Limb (tissue), 2 donors: ENCODE measurements at regions not wholly inside any gene's neighbourhood (a gene's known extent, or its start where the extent isn't known, plus 50 kb on each side); places are given as distances from the start of the nearest gene placed in this dataset.

Experiments
- DNase-seq, 2 donors: peaks; one replicate each; pipeline ENCODE4 v3.0.0-alpha.2; 2016; ENCODE audit errors: extremely low spot score in 2 of 2

DNA sequence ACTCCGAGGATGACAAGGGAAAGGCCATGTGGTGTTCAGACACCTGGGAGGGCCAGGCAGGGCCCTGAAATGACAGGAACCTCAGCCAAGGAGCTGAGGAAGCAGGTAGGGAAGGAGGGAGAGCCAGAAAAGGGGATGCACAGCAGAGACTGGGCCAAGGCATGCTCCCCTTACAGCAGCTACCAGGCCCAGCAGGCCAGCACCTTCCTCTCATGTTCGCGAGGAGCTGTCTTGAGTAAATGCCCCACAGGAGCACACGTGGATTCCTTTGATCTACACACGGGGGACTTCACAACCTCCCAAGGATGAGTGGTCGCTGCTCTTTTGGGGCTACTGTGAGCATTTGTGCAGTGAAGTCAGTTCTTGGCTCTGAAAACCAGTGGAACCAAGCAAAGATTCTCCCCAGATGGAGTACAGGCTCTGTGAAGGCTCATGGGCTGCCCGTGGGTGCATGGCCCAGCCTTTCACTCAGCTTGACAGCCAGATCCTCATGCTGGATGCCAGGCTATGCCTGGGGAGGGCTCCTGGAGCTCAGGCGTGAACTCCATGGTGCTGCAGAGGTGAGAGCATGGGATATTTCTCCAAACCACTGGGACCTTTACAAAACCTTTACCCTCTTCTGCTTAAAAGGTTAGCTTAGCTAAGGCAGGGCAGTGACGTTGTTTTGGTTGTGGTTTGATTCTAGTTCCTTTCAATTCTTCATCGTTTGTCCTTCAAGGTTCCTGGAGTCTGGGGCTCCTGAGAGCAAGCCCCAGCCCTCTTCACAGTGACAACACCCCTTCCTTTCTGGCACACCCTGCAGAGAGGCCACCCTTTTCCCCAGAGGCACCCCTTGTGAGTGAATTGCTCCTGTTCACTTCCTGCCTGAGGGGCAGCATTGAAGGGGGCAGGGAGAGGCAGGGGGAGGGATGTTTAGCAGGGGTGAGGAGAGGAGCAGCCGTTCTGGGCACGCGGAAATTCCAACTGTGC, 74.2 kb upstream of the ZPBP start:
- no peak for DNase-seq

DNA sequence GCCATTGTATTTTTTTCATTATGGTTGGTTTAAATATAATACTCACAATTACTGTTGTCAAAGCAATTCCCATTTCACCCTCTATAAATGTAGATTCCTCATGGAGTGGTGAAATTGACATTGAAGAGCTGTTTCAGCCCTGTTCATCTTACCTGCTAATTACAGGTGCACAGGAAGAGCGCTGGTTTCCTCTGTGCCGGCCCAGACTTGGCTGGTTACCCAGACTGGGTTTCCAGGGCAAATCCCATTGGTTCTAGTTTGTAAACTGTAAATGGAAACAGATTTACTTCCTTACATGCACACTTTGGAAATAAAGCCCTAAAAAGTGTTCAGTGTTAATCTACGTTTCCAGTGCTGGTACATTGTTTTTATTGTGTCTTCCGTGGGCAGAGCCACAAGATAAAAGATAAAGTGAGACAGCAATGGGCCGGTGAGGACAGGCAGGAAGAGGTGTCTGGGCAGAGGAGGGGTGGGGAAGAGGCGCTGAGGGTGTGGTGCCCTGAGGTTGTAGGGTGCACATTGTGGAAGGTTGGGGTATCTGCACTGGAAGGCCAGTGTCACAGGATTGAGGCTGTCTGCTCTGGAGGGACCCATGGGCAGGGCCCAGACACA, 71.6 kb upstream of the ZPBP start:
- DNase-seq = no peak

DNA sequence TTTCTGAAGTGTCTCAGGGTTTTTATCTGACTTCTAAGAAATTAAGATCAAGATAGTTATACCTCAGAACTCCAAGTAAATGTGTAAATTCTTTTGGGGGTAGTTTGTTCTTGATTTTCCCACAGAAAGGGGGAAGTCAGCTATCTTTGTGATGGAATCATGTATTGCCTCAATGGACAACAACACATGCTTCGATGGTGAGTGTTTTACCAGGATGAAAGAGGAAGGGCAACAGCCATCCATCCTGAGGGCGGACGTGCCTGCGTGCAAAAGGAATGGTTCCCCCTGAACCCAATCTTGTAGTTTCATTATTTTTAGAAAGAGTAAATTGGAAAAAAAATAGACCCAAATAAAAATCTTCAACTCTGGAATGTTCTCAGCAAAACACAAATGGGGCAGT, 67.2 kb upstream of the ZPBP start:
- no peak for DNase-seq

DNA sequence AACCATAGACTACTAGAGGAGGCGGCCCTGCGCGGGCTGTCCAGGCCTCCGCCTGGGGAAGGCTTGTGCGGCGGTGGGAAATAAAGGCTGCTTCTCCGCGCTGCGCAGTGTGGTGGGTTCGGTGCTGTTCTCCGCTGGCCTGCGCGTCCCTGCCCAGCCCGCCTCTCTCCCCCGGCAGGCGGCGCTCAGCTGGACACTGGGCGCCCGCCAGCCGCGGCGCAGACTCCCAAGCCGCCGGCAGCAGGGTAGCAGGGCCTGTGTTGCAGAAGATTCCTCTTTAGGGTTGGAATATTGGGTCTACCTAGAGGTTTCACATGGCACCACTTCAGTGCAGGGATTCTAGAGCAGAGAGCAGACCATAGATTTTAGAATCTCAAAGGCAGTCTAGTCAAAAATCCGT, 66.1 kb upstream of the ZPBP start:
- no peak for DNase-seq

DNA sequence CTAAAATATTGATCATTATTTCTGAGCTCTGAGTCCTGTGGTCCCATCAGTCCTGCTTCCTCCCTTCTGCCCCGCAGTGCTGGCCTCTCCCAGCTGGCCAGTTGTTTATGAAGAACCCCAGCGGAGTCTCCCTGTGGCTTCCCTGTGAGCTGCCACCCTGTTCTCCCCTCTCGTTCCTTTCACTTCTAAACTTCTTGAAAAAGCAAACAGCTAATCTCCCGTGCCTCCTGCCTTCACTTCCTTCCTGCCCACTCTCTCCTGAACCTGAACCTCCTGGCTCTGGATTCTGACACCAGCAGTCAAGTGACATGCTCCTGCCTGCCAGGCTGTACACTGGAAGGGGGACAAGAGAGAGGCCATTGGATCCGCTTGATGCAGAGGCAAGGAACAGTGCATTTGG, 63.7 kb upstream of the ZPBP start:
- no peak for DNase-seq

DNA sequence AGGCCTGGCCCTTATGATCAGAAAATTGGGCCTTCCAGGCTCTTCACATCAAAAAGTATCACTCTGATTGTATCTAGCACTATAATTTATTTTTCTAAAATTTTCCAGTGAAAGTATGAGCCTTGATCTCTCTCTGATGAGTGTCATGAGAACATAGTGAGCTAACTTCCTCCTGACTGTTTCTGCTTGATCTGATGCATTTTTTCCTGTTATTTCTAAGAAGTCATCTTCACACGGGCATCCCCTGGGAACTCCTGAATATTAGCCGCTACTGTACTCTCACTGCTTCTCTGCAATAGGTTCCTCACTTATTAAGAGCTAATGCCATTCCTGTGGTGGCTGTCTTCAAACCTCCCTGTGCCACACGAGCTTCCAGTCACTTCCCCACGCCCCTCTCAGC, 63.1 kb upstream of the ZPBP start:
- no peak for DNase-seq

DNA sequence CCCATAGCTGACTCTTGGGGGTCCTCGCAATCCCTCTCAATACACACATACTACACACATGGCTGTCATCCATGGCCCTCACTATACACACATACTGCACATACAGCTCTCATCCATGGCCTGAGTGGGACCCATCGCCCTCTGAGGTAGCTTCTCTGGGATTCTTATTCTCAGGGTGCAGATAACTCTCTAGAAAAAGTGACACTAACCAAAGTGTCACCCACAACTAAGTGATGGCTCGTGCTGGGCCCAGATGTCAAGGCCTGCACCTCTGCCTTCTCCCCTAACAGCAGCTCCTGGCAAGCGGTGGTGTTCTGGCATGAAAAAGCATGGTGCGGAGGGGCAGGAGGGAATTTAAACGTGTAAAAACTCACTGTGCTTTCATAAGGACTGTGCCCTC, 62.7 kb upstream of the ZPBP start:
- no peak for DNase-seq

DNA sequence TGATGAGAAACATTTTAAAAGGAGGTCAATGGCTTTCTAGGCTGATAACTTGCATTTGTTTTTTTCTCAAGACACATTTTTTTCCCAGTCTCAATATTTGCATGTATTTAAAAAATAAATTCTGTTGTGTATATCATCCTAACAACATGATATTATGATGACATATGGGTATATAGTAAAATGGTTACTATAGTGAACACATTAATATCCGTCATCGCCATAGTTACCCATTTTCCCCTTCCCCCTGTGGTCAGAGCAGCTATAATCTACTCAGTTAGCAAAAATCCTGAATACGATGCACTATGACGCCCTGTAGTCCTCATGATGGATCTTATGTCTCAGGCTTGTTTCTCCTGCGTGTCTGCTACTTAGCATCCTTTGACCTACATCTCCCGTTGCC, 60.9 kb upstream of the ZPBP start:
- DNase-seq = no peak

DNA sequence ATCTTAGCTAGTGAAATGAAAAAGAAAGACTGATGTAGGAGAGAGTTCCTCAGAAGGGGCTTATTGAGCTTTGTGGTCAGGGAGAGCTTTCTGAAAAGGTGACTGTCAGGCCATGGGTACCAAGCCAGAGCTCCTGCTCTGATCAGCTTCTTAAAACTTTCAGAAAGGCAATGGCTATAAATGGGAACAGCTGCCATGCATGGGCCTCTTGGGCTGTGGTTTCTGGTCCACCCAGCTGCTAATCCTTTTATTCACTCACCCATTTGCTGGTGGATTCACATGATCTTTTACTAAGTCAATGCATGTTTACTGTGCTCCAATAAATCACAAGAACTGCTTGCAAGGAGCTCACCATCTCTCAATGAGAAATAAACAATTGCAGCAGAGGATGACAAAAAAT, 60.1 kb upstream of the ZPBP start:
- DNase-seq = no peak

DNA sequence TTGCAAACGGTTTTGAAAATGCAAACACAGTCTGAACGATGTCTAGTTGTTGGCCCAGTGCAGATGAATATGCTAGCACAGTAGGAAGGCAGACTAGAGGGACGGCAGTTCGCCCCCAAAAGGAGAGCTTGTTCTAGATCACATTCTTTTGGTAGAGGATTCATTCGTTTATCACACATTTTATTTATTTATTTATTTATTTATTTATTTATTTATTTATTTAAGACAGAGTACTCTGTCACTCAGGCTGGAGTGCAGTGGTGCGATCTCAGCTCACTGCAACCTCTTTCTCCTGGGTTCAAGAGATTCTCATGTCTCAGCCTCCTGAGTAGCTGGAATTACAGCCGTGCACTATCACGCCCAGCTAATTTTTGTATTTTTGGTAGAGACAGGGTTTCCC, 59.4 kb upstream of the ZPBP start:
- DNase-seq = no peak

DNA sequence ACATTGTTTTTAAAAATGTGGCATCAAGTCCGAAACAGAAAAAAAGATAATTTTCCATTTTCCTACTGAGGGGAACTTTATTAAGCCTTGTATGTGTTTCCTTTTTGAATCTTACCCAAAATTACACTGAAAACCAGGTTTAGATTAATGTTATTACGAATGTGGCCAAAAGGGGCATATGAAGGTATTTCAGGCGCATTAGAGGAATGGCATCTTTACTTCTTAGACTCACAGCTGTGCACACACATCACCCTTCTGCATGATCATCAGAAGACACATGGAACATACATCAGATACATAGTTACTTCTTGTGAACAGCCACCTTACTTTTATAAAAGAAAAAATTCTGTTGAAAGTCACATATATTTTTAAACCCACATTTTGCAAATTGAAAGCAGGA, 58.6 kb upstream of the ZPBP start:
- no peak for DNase-seq

DNA sequence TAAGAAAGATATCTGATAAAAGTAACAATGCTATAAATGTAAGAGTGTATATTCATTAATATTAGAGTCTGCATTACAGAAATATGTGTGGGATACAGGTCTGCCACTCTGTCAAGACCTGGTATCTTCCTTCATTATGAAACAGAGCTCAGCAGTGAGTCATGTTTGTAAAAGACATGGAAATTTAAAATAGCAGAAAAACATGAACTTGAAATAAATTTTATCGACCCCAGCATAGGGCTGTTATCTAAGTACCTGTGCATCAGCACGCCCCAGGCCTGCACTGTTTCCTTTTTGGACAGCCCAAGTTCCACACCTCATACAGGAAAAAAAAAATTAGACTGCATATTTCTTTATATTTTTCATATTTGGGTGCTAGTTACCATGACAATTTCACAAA, 58.0 kb upstream of the ZPBP start:
- DNase-seq = no peak

DNA sequence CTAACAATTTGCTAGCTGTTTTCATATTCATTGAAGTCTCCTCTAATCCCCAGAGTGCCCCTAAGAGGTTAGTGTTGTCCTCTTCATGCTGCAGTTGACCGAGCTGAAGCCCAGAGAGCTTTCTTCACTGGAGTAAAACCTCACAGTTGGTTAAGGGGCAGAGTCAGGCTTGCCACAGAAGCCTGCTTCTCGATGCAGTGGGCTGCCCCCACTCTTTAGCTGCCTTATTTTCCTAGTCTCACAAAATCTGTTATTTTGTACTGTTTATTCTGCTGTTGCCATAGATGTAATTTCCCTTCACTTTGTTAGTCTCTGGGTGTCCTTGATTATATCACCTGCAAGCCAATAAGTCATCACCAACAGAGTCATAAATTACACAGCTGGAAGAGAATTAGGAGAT, 56.3 kb upstream of the ZPBP start:
- DNase-seq = no peak

DNA sequence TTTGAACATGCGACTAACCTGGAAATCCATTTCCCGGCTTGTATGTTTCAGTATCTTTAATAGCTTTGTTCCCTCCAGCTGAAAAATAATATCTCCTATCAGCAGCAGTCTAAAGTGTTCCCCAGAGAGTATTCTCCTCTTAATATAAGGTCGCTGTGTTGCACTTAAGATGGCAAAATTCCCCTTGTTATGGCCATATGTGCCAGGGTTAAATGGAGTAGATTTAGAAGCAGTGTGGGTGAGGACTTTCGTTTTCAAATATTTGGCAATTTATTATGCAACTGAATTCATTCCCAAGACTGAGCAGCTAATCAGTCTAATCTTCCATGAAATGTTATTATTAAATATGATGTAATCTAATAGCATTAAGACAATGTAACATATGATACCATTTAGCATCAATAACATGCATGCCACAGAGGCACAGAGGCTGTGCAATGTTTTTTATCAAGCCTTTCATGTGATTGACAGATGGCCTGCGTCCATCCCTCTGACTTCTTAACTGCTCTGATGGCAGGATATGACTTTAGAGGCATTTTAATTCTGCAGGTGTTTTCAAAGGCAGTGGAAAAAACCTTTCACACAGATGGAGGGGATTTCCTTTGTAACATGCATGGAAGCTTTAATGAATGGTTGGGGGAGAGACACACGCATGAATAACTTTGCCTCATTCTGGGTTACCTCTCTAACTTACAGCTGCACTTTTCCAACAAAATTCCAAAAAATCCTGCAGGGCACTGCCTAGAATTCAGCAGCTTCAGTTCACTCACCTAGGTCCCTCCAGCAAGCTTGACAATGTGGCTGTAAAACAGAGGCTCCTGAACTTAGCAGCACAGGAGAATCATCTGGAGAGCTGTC, 55.1 kb upstream of the ZPBP start:
- DNase-seq = peak in 1 of 2 donors; percentile 6

DNA sequence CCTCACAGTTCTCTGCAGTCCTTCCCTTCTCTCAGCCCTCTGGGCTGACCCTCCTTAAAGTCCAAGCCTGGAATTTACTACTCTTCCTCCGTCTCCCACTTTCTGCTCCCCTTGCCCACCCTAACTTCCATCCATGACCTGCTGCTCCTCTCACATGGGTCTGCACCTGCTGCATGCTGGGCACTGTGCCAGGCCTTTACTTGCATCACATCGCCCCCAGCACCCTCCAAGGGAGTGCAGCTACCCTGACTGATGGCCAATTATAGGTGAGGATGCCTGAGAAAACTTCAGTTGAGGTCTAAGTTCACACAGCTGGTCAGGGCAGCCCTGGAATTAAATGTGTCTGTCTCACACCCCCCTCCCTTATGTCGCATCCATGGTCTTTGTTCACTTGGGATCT, 53.6 kb upstream of the ZPBP start:
- no peak for DNase-seq

DNA sequence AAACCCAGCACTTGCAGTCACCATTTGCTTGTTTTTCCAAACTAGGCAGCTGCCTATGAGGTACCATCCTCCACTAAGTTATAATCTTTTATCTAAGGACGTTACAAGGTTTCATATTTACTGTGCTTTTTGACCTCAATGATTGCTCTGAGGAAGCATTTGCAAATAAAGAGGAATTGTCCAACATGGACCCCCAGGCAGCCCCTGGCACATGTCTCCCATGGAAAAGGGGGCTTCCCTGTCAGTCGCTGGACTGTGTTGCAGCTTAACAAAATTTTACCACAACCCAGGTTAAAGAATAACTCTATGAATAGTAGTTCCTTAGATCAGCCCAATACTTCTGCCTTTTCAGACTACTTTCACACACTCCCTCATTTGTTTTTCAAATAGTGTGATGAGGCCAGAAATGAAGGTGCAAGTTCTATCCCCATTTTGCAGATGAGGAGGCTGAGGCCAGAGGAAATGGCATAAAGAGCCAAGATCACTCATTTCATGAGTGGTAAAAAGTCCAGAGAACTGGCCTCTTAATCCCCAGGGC, 52.8 kb upstream of the ZPBP start:
- no peak for DNase-seq

DNA sequence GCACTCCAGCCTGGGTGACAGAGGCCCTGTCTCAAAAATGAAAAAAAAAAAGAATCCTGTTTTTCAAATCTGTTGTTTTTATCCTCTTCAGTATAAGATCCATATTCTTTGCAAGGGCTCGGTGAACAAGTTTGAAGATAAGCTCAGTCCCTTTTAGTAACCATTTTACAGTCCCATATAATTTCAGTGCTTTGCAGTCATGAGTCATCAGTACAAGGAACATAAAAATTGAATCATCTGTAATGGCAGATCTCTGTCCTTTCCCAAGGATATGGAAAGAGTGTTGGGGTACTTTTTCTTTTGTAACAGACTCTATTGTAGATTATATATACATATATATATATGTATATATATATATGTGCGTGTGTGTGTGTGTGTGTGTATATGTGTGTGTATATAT, 52.2 kb upstream of the ZPBP start:
- no peak for DNase-seq
